GM13977 (cell line): ENCODE measurements at regions not wholly inside any gene's neighbourhood (a gene's known extent, or its start where the extent isn't known, plus 50 kb on each side); places are given as distances from the start of the nearest gene placed in this dataset.

Source experiments
- DNase-seq: peaks from one replicate; pipeline ENCODE4 v3.0.0; 2012; ENCODE audit warnings: low spot score
- CTCF ChIP-seq: IDR thresholded peaks from 2 replicates; pipeline ENCODE4 v1.5.1; 2012; ENCODE audit warnings: mild to moderate bottlenecking, control low read depth; ENCODE audit not compliant: insufficient read depth; ENCODE audit errors: extremely low read depth, missing control alignments
- in situ Hi-C: fragments of 300-500 bp; cut with MboI; formaldehyde crosslinking; loops from one replicate; pipeline ENCODE4 v1.12.0; 2022; ENCODE audit warnings: low sequenced_read_pairs, low pct_unique_long_range_greater_than_20kb, mixed read lengths, inconsistent platforms; ENCODE audit not compliant: unreplicated experiment

GRCh38 chr3:187571701-187572100 lies 98.5 kb downstream of the SST start:
- no peak for DNase-seq
- no peak for TF ChIP-seq CTCF
- in situ Hi-C loops, result no loop called here

GRCh38 chr3:187570776-187571175 lies 99.4 kb downstream of the SST start:
- in situ Hi-C loops, result no loop called here

GRCh38 chr3:187568171-187568570 lies 102.0 kb downstream of the SST start:
- no peak for DNase-seq
- in situ Hi-C loops, result no loop called here
- TF ChIP-seq CTCF, result no peak

More at GRCh38 chr3:187570776-187571175, 99.4 kb downstream of the SST start:
- no peak for DNase-seq
- TF ChIP-seq CTCF, result no peak

- in situ Hi-C loops, result no loop called here
- TF ChIP-seq CTCF, result no peak
- no peak for DNase-seq
Observed at GRCh38 chr3:187567661-187568121, 102.5 kb downstream of the SST start.

- in situ Hi-C loops, result no loop called here
- TF ChIP-seq CTCF, result no peak
- DNase-seq, result no peak
Observed at GRCh38 chr3:187567021-187567420, 103.2 kb downstream of the SST start.

- no peak for DNase-seq
- no peak for TF ChIP-seq CTCF
- in situ Hi-C loops, result no loop called here
Observed at GRCh38 chr3:187565701-187566100, 104.5 kb downstream of the SST start.

- no peak for TF ChIP-seq CTCF
- in situ Hi-C loops, result no loop called here
- no peak for DNase-seq
Observed at GRCh38 chr3:187558990-187559389, 111.2 kb downstream of the SST start.
